Mesodermal cell (in vitro differentiated cells): ENCODE measurements at regions not wholly inside any gene's neighbourhood (a gene's known extent, or its start where the extent isn't known, plus 50 kb on each side); places are given as distances from the start of the nearest gene placed in this dataset.

Source experiments
- H3K27ac ChIP-seq: 2 replicates; pipeline ENCODE4 v1.7.0; 2013; ENCODE audit warnings: mild to moderate bottlenecking, low read depth, low read length, moderate library complexity; ENCODE audit not compliant: severe bottlenecking
- H3K36me3 ChIP-seq: 2 replicates; pipeline ENCODE4 v1.7.1; 2013; ENCODE audit warnings: mild to moderate bottlenecking, low read length, moderate library complexity; ENCODE audit not compliant: control insufficient read depth, insufficient read depth
- H3K4me1 ChIP-seq: one replicate; pipeline ENCODE4 v1.7.1; 2013; ENCODE audit warnings: mild to moderate bottlenecking, low read length; ENCODE audit not compliant: insufficient read depth, control insufficient read depth, poor library complexity, severe bottlenecking
- H3K4me3 ChIP-seq: 2 replicates; pipeline ENCODE4 v1.7.0; 2013; ENCODE audit warnings: low read length, control low read depth, mild to moderate bottlenecking; ENCODE audit not compliant: insufficient read depth, poor library complexity, severe bottlenecking; ENCODE audit errors: extremely low read depth
- H3K9me3 ChIP-seq: 2 replicates; pipeline ENCODE4 v1.7.1; 2013; ENCODE audit warnings: mild to moderate bottlenecking, low read length, moderate library complexity; ENCODE audit not compliant: control insufficient read depth
- WGBS, 2 experiments: methylation state at CpG; one replicate each; pipeline ENCODE4 v1.1.5; 2013; ENCODE audit warnings: missing lambda C conversion rate in 2 of 2; ENCODE audit not compliant: insufficient coverage in 2 of 2; 5-methylcytosine and 5-hydroxymethylcytosine counted together

GRCh38 chr2:41483226-41483625 is 564.6 kb upstream of the PKDCC start:
- WGBS, 2 experiments, result 100% methylated on average over 1 of the region's 2 CpGs; no CpG with 5 or more reads in 1 of the 2 experiments
- H3K27ac ChIP-seq, result no peak overlapping the region
- no peaks in the 10 kb centered on the region for H3K4me1 ChIP-seq
- H3K4me3 ChIP-seq, result no peak overlapping the region
- no peaks in the 10 kb centered on the region for H3K9me3 ChIP-seq
- H3K36me3 ChIP-seq, result no peaks in the 10 kb centered on the region

GRCh38 chr2:41483982-41484857 is 563.6 kb upstream of the PKDCC start:
- Histone ChIP-seq H3K9me3 (no peaks in the 10 kb centered on the region), H3K36me3 (no peaks in the 10 kb centered on the region), H3K4me1 (no peaks in the 10 kb centered on the region), H3K27ac (no peak overlapping the region), H3K4me3 (no peak overlapping the region)
- WGBS, 2 experiments, result 80% methylated on average over 1 of the region's 7 CpGs; no CpG with 5 or more reads in 1 of the 2 experiments

- Histone ChIP-seq H3K4me1 (no peaks in the 10 kb centered on the region), H3K27ac (no peak overlapping the region), H3K4me3 (no peak overlapping the region), H3K36me3 (no peaks in the 10 kb centered on the region), H3K9me3 (no peaks in the 10 kb centered on the region)
Measured at GRCh38 chr2:41484858-41485234, 563.0 kb upstream of the PKDCC start.

GRCh38 chr2:41486948-41487347 is 560.9 kb upstream of the PKDCC start:
- Histone ChIP-seq H3K36me3 (no peaks in the 10 kb centered on the region), H3K9me3 (no peaks in the 10 kb centered on the region), H3K27ac (no peak overlapping the region), H3K4me3 (no peak overlapping the region), H3K4me1 (no peaks in the 10 kb centered on the region)

- no peak overlapping the region for H3K27ac ChIP-seq
- no peaks in the 10 kb centered on the region for H3K36me3 ChIP-seq
Measured at GRCh38 chr2:41488888-41489287, 558.9 kb upstream of the PKDCC start.

GRCh38 chr2:41489638-41490037 is 558.2 kb upstream of the PKDCC start:
- Histone ChIP-seq H3K9me3 (peaks cover 12% of the 10 kb centered on the region), H3K36me3 (no peaks in the 10 kb centered on the region), H3K27ac (no peak overlapping the region)

More at GRCh38 chr2:41488888-41489287, 558.9 kb upstream of the PKDCC start:
- Histone ChIP-seq H3K4me1 (no peaks in the 10 kb centered on the region), H3K9me3 (peaks cover 4% of the 10 kb centered on the region), H3K4me3 (no peak overlapping the region)

GRCh38 chr2:41495050-41495449 is 552.8 kb upstream of the PKDCC start:
- Histone ChIP-seq H3K27ac (no peak overlapping the region), H3K4me3 (no peak overlapping the region), H3K9me3 (peaks cover 60% of the 10 kb centered on the region), H3K36me3 (no peaks in the 10 kb centered on the region), H3K4me1 (no peaks in the 10 kb centered on the region)
- 40% methylated on average over 2 of the region's 5 CpGs; no CpG with 5 or more reads in 1 of the 2 experiments for WGBS, 2 experiments

More at GRCh38 chr2:41489638-41490037, 558.2 kb upstream of the PKDCC start:
- H3K4me3 ChIP-seq, result no peak overlapping the region
- no peaks in the 10 kb centered on the region for H3K4me1 ChIP-seq

- Histone ChIP-seq H3K9me3 (peaks cover 76% of the 10 kb centered on the region), H3K27ac (no peak overlapping the region), H3K4me3 (no peak overlapping the region), H3K4me1 (no peaks in the 10 kb centered on the region), H3K36me3 (no peaks in the 10 kb centered on the region)
- 86 to 100% methylated on average over 2 to 3 of the region's 3 CpGs for WGBS, 2 experiments
Measured at GRCh38 chr2:41496908-41497307, 550.9 kb upstream of the PKDCC start.

- no peaks in the 10 kb centered on the region for H3K36me3 ChIP-seq
- H3K27ac ChIP-seq, result no peak overlapping the region
- H3K4me1 ChIP-seq, result no peaks in the 10 kb centered on the region
- 93 to 100% methylated on average over 2 to 3 of the region's 3 CpGs for WGBS, 2 experiments
- H3K9me3 ChIP-seq, result peaks cover 77% of the 10 kb centered on the region
- H3K4me3 ChIP-seq, result no peak overlapping the region
Measured at GRCh38 chr2:41498781-41499180, 549.0 kb upstream of the PKDCC start.

- Histone ChIP-seq H3K4me1 (no peaks in the 10 kb centered on the region), H3K36me3 (no peaks in the 10 kb centered on the region), H3K9me3 (peaks cover 55% of the 10 kb centered on the region), H3K27ac (no peak overlapping the region), H3K4me3 (no peak overlapping the region)
- WGBS, 2 experiments, result 100% methylated on average over 1 of the region's 2 CpGs; no CpG with 5 or more reads in 1 of the 2 experiments
Measured at GRCh38 chr2:41500895-41501294, 546.9 kb upstream of the PKDCC start.

GRCh38 chr2:41502752-41503151 is 545.1 kb upstream of the PKDCC start:
- peaks cover 37% of the 10 kb centered on the region for H3K9me3 ChIP-seq
- no peaks in the 10 kb centered on the region for H3K4me1 ChIP-seq
- WGBS, 2 experiments, result no CpG with 5 or more reads among the region's 1 CpG
- no peak overlapping the region for H3K4me3 ChIP-seq
- no peak overlapping the region for H3K27ac ChIP-seq
- H3K36me3 ChIP-seq, result no peaks in the 10 kb centered on the region
